ENCODE measurements at regions not wholly inside any gene's neighbourhood (a gene's known extent, or its start where the extent isn't known, plus 50 kb on each side); places are given as distances from the start of the nearest gene placed in this dataset.
A peak's percentile ranks its signal among the peaks of the same experiment; 100 is the strongest.

DNA sequence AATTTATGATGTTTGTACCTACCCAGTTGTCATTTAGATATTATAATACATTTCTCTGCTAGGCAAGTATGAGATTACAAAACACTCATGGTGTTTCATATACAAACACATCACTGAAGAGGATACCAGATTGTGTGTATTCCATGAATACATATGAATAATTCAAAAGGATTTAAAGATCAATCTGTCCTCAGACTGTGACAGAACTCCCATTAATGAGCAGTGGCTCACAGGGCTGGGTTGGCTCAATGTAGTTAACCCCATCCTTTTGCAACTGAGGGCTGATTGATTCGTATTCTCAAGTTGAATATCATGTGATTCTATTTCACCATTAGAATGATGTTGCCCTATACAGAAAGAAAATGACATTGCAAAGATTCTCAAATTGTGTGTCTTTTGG lies 79.6 kb upstream of the SPANXN2 start:
- 77% methylated on average over 1 of the region's 1 CpG for WGBS
- DNase-seq (ENCODE audit: low spot score) = no peak
- no peak for TF ChIP-seq YY1 (IDR thresholded peaks at IDR 0.05)
- no peak for TF ChIP-seq SP1 (IDR thresholded peaks at IDR 0.05)
- TF ChIP-seq EGR1 (IDR thresholded peaks at IDR 0.05; ENCODE audit: low read depth in 2 of 2) = no peak

DNA sequence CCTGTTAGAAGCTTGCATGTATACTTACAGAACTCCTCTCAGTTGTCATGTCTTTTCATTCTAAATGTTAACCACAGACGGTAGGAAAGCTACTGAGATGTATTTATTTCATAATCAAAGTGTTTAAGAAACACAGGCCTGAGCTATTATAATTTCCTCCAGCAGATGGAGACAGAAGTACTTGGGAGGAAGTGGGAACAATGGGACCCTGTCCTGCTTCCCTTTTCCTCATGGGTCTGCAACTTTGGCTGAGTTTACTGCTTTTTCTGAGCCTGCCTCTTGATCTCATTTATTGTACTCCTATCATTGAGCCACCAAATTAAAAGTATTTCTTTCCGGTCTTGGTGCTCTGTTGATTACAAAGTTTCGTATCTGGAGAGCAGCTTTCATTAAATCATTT lies 67.7 kb upstream of the SPANXN2 start:
- Histone ChIP-seq H3K4me1 (ENCODE audit: control insufficient read depth in 4 of 4, insufficient read depth in 4 of 4, low read length in 3 of 4) (no peaks in the 10 kb centered on the region), H3K36me3 (ENCODE audit: control insufficient read depth in 4 of 4, insufficient read depth in 3 of 4, low read depth in 1 of 4, low read length in 3 of 4) (no peaks in the 10 kb centered on the region), H3K9ac (ENCODE audit: low read depth in 1 of 2, low read length in 2 of 2) (no peak overlapping the region), H3K27me3 (ENCODE audit: control insufficient read depth in 4 of 4, insufficient read depth in 4 of 4, low read length in 3 of 4) (no peaks in the 10 kb centered on the region), H3K27ac (ENCODE audit: low read depth in 1 of 2, low read length in 2 of 2) (no peak overlapping the region), H3K9me3 (ENCODE audit: control insufficient read depth in 4 of 4, low read length in 3 of 4) (no peaks in the 10 kb centered on the region), H3K4me3 (ENCODE audit: low read depth in 1 of 3, low read length in 3 of 3) (no peak overlapping the region)
- DNase-seq (ENCODE audit: low spot score) = no peak
- WGBS = 65% methylated on average over 3 of the region's 3 CpGs
- TF ChIP-seq JUND (IDR thresholded peaks at IDR 0.05) = no peak
- no peak for TF ChIP-seq EGR1 (IDR thresholded peaks at IDR 0.05; ENCODE audit: low read depth in 2 of 2)
- TF ChIP-seq, protein P1, sequence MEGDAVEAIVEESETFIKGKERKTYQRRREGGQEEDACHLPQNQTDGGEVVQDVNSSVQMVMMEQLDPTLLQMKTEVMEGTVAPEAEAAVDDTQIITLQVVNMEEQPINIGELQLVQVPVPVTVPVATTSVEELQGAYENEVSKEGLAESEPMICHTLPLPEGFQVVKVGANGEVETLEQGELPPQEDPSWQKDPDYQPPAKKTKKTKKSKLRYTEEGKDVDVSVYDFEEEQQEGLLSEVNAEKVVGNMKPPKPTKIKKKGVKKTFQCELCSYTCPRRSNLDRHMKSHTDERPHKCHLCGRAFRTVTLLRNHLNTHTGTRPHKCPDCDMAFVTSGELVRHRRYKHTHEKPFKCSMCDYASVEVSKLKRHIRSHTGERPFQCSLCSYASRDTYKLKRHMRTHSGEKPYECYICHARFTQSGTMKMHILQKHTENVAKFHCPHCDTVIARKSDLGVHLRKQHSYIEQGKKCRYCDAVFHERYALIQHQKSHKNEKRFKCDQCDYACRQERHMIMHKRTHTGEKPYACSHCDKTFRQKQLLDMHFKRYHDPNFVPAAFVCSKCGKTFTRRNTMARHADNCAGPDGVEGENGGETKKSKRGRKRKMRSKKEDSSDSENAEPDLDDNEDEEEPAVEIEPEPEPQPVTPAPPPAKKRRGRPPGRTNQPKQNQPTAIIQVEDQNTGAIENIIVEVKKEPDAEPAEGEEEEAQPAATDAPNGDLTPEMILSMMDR (IDR thresholded peaks at IDR 0.05; ENCODE audit: low read depth, low read length, missing input control) = peak; percentile 40
- peak; percentile 62 to 79 for TF ChIP-seq RAD21 (IDR thresholded peaks at IDR 0.05)

More for the DNA sequence above, 79.6 kb upstream of the SPANXN2 start:
- Histone ChIP-seq H3K27me3 (ENCODE audit: control insufficient read depth in 4 of 4, insufficient read depth in 4 of 4, low read length in 3 of 4) (no peaks in the 10 kb centered on the region), H3K27ac (ENCODE audit: low read depth in 1 of 2, low read length in 2 of 2) (no peak overlapping the region), H3K4me1 (ENCODE audit: control insufficient read depth in 4 of 4, insufficient read depth in 4 of 4, low read length in 3 of 4) (no peaks in the 10 kb centered on the region), H3K4me3 (ENCODE audit: low read depth in 1 of 3, low read length in 3 of 3) (no peak overlapping the region), H3K9ac (ENCODE audit: low read depth in 1 of 2, low read length in 2 of 2) (no peak overlapping the region), H3K36me3 (ENCODE audit: control insufficient read depth in 4 of 4, insufficient read depth in 3 of 4, low read depth in 1 of 4, low read length in 3 of 4) (no peaks in the 10 kb centered on the region), H3K9me3 (ENCODE audit: control insufficient read depth in 4 of 4, low read length in 3 of 4) (no peaks in the 10 kb centered on the region)

DNA sequence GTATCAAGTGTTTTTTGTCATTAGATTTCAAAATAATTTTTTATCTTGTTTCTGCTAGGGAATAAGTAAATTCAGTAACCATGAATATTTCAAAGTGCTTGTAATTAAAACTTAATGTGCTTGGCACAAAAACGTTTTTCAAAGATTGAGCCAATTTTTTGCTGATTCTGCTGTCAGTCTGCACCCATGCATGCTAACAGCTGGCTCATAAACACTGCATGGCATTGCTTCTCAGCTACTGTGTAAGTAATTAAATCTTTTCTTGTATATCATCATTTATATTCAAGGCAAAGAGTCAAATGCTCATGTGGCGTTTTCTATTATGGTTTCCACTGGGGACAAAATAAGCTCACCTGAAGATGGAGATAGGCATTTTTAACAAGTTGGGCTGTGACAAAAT lies 66.8 kb upstream of the SPANXN2 start:
- no peak for DNase-seq (ENCODE audit: low spot score)
- no peaks in the 10 kb centered on the region for H3K9me3 ChIP-seq (ENCODE audit: control insufficient read depth in 4 of 4, low read length in 3 of 4)
- no peak overlapping the region for H3K4me3 ChIP-seq (ENCODE audit: low read depth in 1 of 3, low read length in 3 of 3)
- no peaks in the 10 kb centered on the region for H3K27me3 ChIP-seq (ENCODE audit: control insufficient read depth in 4 of 4, insufficient read depth in 4 of 4, low read length in 3 of 4)
- TF ChIP-seq SP1 (IDR thresholded peaks at IDR 0.05) (no peak), TAF1 (conservative IDR thresholded peaks at IDR 0.05) (no peak), EGR1 (IDR thresholded peaks at IDR 0.05; ENCODE audit: low read depth in 2 of 2) (no peak), RXRA (IDR thresholded peaks at IDR 0.05) (no peak), FOXA1 (IDR thresholded peaks at IDR 0.05) (no peak), FOXA2 (IDR thresholded peaks at IDR 0.05) (no peak), GABPA (IDR thresholded peaks at IDR 0.05 in 1 of 2, conservative IDR thresholded peaks at IDR 0.05 in 1 of 2) (no peak), RAD21 (IDR thresholded peaks at IDR 0.05) (no peak), JUND (IDR thresholded peaks at IDR 0.05) (no peak), HNF4G (IDR thresholded peaks at IDR 0.05) (no peak), NR2F2 (IDR thresholded peaks at IDR 0.05) (no peak)
- TF ChIP-seq, protein P2, sequence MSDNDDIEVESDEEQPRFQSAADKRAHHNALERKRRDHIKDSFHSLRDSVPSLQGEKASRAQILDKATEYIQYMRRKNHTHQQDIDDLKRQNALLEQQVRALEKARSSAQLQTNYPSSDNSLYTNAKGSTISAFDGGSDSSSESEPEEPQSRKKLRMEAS (IDR thresholded peaks at IDR 0.05) = no peak
- TF ChIP-seq, protein P3, sequence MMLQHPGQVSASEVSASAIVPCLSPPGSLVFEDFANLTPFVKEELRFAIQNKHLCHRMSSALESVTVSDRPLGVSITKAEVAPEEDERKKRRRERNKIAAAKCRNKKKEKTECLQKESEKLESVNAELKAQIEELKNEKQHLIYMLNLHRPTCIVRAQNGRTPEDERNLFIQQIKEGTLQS (IDR thresholded peaks at IDR 0.05) = no peak
- TF ChIP-seq, protein P1 (IDR thresholded peaks at IDR 0.05; ENCODE audit: low read depth, low read length, missing input control) = no peak
- TF ChIP-seq, protein P4, sequence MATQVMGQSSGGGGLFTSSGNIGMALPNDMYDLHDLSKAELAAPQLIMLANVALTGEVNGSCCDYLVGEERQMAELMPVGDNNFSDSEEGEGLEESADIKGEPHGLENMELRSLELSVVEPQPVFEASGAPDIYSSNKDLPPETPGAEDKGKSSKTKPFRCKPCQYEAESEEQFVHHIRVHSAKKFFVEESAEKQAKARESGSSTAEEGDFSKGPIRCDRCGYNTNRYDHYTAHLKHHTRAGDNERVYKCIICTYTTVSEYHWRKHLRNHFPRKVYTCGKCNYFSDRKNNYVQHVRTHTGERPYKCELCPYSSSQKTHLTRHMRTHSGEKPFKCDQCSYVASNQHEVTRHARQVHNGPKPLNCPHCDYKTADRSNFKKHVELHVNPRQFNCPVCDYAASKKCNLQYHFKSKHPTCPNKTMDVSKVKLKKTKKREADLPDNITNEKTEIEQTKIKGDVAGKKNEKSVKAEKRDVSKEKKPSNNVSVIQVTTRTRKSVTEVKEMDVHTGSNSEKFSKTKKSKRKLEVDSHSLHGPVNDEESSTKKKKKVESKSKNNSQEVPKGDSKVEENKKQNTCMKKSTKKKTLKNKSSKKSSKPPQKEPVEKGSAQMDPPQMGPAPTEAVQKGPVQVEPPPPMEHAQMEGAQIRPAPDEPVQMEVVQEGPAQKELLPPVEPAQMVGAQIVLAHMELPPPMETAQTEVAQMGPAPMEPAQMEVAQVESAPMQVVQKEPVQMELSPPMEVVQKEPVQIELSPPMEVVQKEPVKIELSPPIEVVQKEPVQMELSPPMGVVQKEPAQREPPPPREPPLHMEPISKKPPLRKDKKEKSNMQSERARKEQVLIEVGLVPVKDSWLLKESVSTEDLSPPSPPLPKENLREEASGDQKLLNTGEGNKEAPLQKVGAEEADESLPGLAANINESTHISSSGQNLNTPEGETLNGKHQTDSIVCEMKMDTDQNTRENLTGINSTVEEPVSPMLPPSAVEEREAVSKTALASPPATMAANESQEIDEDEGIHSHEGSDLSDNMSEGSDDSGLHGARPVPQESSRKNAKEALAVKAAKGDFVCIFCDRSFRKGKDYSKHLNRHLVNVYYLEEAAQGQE (IDR thresholded peaks at IDR 0.05) = no peak
- TF ChIP-seq, protein P5, sequence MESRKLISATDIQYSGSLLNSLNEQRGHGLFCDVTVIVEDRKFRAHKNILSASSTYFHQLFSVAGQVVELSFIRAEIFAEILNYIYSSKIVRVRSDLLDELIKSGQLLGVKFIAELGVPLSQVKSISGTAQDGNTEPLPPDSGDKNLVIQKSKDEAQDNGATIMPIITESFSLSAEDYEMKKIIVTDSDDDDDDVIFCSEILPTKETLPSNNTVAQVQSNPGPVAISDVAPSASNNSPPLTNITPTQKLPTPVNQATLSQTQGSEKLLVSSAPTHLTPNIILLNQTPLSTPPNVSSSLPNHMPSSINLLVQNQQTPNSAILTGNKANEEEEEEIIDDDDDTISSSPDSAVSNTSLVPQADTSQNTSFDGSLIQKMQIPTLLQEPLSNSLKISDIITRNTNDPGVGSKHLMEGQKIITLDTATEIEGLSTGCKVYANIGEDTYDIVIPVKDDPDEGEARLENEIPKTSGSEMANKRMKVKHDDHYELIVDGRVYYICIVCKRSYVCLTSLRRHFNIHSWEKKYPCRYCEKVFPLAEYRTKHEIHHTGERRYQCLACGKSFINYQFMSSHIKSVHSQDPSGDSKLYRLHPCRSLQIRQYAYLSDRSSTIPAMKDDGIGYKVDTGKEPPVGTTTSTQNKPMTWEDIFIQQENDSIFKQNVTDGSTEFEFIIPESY (IDR thresholded peaks at IDR 0.05) = no peak
- no peak overlapping the region for H3K27ac ChIP-seq (ENCODE audit: low read depth in 1 of 2, low read length in 2 of 2)
- no peaks in the 10 kb centered on the region for H3K4me1 ChIP-seq (ENCODE audit: control insufficient read depth in 4 of 4, insufficient read depth in 4 of 4, low read length in 3 of 4)
- 55% methylated on average over 2 of the region's 2 CpGs for WGBS
- H3K9ac ChIP-seq (ENCODE audit: low read depth in 1 of 2, low read length in 2 of 2) = no peak overlapping the region
- no peaks in the 10 kb centered on the region for H3K36me3 ChIP-seq (ENCODE audit: control insufficient read depth in 4 of 4, insufficient read depth in 3 of 4, low read depth in 1 of 4, low read length in 3 of 4)
